MCF 10A (cell line): ENCODE measurements at regions not wholly inside any gene's neighbourhood (a gene's known extent, or its start where the extent isn't known, plus 50 kb on each side); places are given as distances from the start of the nearest gene placed in this dataset.

ENCODE experiments used
- BruUV-seq: library from RNA; stranded (reverse); fragments of 400-500 nt; replicated peaks from 2 replicates; lab custom pipeline; 2021; lab: Mats Ljungman, UMichigan
- CTCF ChIA-PET: fragments of 300-600 bp; sonication (Branson Sonifier 250); formaldehyde crosslinking; extraction: SDS; loops from one replicate; lab custom pipeline; 2021; ENCODE audit warnings: antibody characterized with exemption, inconsistent platforms; lab: Yijun Ruan, JAX
- POLR2A ChIA-PET: fragments of 300-600, 350-650 bp; sonication (Branson Sonifier 250); formaldehyde crosslinking; extraction: SDS; loops from one replicate; lab custom pipeline; 2020; ENCODE audit warnings: antibody characterized with exemption, inconsistent platforms; lab: Yijun Ruan, JAX
- DNase-seq: peaks from one replicate; pipeline ENCODE4 v3.0.0-alpha.2; 2018; ENCODE audit not compliant: unreplicated experiment
- H3K27ac Mint-ChIP-seq: one replicate; pipeline ENCODE4 v1.8.0; 2022; ENCODE audit warnings: mild to moderate bottlenecking, low read depth, mixed read lengths; ENCODE audit not compliant: unreplicated experiment
- H3K27me3 Mint-ChIP-seq: one replicate; pipeline ENCODE4 v1.8.0; 2022; ENCODE audit warnings: mixed read lengths; ENCODE audit not compliant: insufficient read depth, unreplicated experiment
- H3K36me3 Mint-ChIP-seq: one replicate; pipeline ENCODE4 v1.8.0; 2022; ENCODE audit warnings: mild to moderate bottlenecking, moderate library complexity, mixed read lengths; ENCODE audit not compliant: insufficient read depth, unreplicated experiment
- H3K4me1 Mint-ChIP-seq: one replicate; pipeline ENCODE4 v1.8.0; 2022; ENCODE audit warnings: mixed read lengths; ENCODE audit not compliant: insufficient read depth, unreplicated experiment
- H3K4me3 Mint-ChIP-seq: one replicate; pipeline ENCODE4 v1.8.0; 2022; ENCODE audit warnings: mild to moderate bottlenecking, moderate library complexity, mixed read lengths; ENCODE audit not compliant: unreplicated experiment
- H3K9me3 Mint-ChIP-seq: one replicate; pipeline ENCODE4 v1.8.0; 2022; ENCODE audit warnings: mixed read lengths; ENCODE audit not compliant: unreplicated experiment
- intact Hi-C: fragments of 100-400 bp; cut with micrococcal nuclease; formaldehyde crosslinking; loops from 2 replicates; pipeline ENCODE4 v1.14.1; 2022
- TF ChIP-seq, protein P1 (sequence below): fragments of 200-600 bp; IDR thresholded peaks from one replicate; pipeline ENCODE4 v1.8.0; 2022; ENCODE audit warnings: antibody characterized with exemption, mild to moderate bottlenecking; ENCODE audit not compliant: unreplicated experiment

GRCh38 chr21:40990366-40990765, 143.4 kb upstream of the DSCAM start:
- CTCF ChIA-PET, result interaction anchor here (0.6 kb wide), 1 partner anchor 144 kb away, joined by 3 read pairs; no protein-coding TSS in a partner anchor
- no peak overlapping the region for H3K27ac Mint-ChIP-seq
- H3K9me3 Mint-ChIP-seq, result no peaks in the 10 kb centered on the region
- POLR2A ChIA-PET, result no interaction called here
- H3K36me3 Mint-ChIP-seq, result no peaks in the 10 kb centered on the region
- BruUV-seq, result no TSS peak
- TF ChIP-seq, protein P1, sequence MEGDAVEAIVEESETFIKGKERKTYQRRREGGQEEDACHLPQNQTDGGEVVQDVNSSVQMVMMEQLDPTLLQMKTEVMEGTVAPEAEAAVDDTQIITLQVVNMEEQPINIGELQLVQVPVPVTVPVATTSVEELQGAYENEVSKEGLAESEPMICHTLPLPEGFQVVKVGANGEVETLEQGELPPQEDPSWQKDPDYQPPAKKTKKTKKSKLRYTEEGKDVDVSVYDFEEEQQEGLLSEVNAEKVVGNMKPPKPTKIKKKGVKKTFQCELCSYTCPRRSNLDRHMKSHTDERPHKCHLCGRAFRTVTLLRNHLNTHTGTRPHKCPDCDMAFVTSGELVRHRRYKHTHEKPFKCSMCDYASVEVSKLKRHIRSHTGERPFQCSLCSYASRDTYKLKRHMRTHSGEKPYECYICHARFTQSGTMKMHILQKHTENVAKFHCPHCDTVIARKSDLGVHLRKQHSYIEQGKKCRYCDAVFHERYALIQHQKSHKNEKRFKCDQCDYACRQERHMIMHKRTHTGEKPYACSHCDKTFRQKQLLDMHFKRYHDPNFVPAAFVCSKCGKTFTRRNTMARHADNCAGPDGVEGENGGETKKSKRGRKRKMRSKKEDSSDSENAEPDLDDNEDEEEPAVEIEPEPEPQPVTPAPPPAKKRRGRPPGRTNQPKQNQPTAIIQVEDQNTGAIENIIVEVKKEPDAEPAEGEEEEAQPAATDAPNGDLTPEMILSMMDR, result no peak
- H3K4me1 Mint-ChIP-seq, result no peaks in the 10 kb centered on the region
- intact Hi-C loops, result no loop called here
- H3K27me3 Mint-ChIP-seq, result no peaks in the 10 kb centered on the region
- no peak for DNase-seq
- H3K4me3 Mint-ChIP-seq, result no peak overlapping the region

DNA sequence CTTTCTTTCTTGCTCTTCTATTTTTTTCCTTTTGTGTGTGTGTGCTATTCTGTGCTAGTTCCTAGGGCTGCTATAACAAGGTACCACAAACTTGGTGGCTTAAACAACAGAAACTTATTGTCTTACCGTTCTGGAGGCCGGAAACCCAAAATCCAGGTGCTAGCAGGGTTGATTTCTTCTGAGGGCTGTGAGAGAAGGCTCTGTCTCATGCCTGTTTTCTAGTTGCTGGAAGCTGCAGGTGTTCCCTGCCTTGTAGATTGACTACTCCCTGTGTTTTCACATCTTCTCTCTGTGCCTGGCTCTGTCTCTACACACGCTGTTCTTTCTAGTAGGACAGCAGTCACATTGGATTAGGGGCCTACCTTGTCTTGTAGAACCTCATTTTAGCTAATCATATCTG, 150.9 kb upstream of the DSCAM start:
- no peak overlapping the region for H3K4me3 Mint-ChIP-seq

GRCh38 chr21:41000838-41001237, 153.9 kb upstream of the DSCAM start:
- Mint-ChIP-seq H3K27me3 (no peaks in the 10 kb centered on the region), H3K9me3 (peaks cover 21% of the 10 kb centered on the region), H3K4me3 (no peak overlapping the region), H3K4me1 (no peaks in the 10 kb centered on the region), H3K27ac (no peak overlapping the region), H3K36me3 (no peaks in the 10 kb centered on the region)
- no TSS peak for BruUV-seq
- no peak for DNase-seq
- ChIA-PET POLR2A (no interaction called here), CTCF (no interaction called here)
- intact Hi-C loops, result no loop called here
- TF ChIP-seq, protein P1, result no peak

More for the DNA sequence above, 150.9 kb upstream of the DSCAM start:
- H3K27ac Mint-ChIP-seq, result no peak overlapping the region
- TF ChIP-seq, protein P1, result no peak
- DNase-seq, result no peak
- H3K9me3 Mint-ChIP-seq, result peaks cover 10% of the 10 kb centered on the region
- H3K36me3 Mint-ChIP-seq, result no peaks in the 10 kb centered on the region
- no TSS peak for BruUV-seq
- no peaks in the 10 kb centered on the region for H3K4me1 Mint-ChIP-seq
- CTCF ChIA-PET, result interaction anchor here (0.5 kb wide), 1 partner anchor 9 kb away, joined by 4 read pairs; no protein-coding TSS in a partner anchor
- intact Hi-C loops, result no loop called here
- POLR2A ChIA-PET, result no interaction called here
- H3K27me3 Mint-ChIP-seq, result no peaks in the 10 kb centered on the region

DNA sequence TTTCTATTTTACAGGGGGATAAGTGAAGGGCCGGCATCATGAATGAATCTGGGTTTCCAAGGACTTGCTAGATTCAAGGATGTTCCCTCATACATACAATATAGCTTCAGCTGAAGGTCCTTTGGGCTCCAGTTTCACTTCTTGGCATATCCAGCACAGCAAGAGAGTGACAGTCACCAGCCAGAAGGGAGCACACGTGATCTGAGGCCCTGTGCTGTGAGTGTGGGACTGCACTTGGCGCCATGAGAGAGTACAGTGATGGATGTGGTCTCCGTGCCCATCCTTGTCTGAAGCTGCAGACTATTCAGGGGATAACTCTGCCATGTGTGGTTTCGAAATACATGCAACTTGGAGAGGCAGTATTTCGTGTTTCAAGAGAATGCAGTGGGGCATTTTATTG, 159.7 kb upstream of the DSCAM start:
- TF ChIP-seq, protein P1, result no peak
- H3K27ac Mint-ChIP-seq, result no peak overlapping the region
- DNase-seq, result no peak
- H3K4me3 Mint-ChIP-seq, result no peak overlapping the region
- H3K27me3 Mint-ChIP-seq, result no peaks in the 10 kb centered on the region
- POLR2A ChIA-PET, result no interaction called here
- CTCF ChIA-PET, result no interaction called here
- BruUV-seq, result no TSS peak
- H3K4me1 Mint-ChIP-seq, result no peaks in the 10 kb centered on the region
- peaks cover 27% of the 10 kb centered on the region for H3K9me3 Mint-ChIP-seq
- no peaks in the 10 kb centered on the region for H3K36me3 Mint-ChIP-seq
- intact Hi-C loops, result no loop called here
